GM12878 (cell line): ENCODE measurements at regions not wholly inside any gene's neighbourhood (a gene's known extent, or its start where the extent isn't known, plus 50 kb on each side); places are given as distances from the start of the nearest gene placed in this dataset.

Experiments
- ATAC-seq: fragments of 200-7000 bp; cut with Tn5 transposase; 3 replicates; pipeline ENCODE4 v1.9.1; 2020; ENCODE audit warnings: mild to moderate bottlenecking, moderate library complexity
- BruUV-seq: library from RNA; stranded (reverse); fragments of 400-500 nt; replicated peaks from 2 replicates; lab custom pipeline; 2021; lab: Mats Ljungman, UMichigan
- CTCF ChIA-PET: fragments of 300-600 bp; sonication (Branson Sonifier 250); formaldehyde crosslinking; extraction: SDS; loops from one replicate; lab custom pipeline; 2021; ENCODE audit warnings: inconsistent platforms; lab: Yijun Ruan, JAX
- POLR2A ChIA-PET: fragments of 350-600 bp; formaldehyde crosslinking; extraction: SDS; loops from one replicate; lab custom pipeline; 2021; ENCODE audit warnings: inconsistent platforms; lab: Charles Lee
- RAD21 ChIA-PET: fragments of 300-600 bp; sonication (Branson Sonifier 250); formaldehyde crosslinking; loops from one replicate; lab custom pipeline; 2023; ENCODE audit warnings: antibody characterized with exemption; ENCODE audit not compliant: unreplicated experiment; lab: Charles Lee
- SMC1A ChIA-PET: fragments of 300-600 bp; sonication (Branson Sonifier 250); formaldehyde crosslinking; loops from one replicate; lab custom pipeline; 2023; ENCODE audit not compliant: unreplicated experiment, uncharacterized antibody; lab: Charles Lee
- DNase-seq: peaks from one replicate; pipeline ENCODE4 v3.0.0-alpha.2; 2011; ENCODE audit warnings: low read depth, low spot score
- FAIRE-seq: peaks from 3 replicates; lab custom pipeline; 2011; peaks lifted over from hg19 to GRCh38; lab: Jason Lieb, UNC
- H2AFZ ChIP-seq: 2 replicates; pipeline ENCODE4 v1.6.0; 2011; ENCODE audit warnings: low read depth, low read length, control low read depth; ENCODE audit not compliant: control insufficient read depth
- H3K27ac ChIP-seq: 2 replicates; pipeline ENCODE4 v1.5.1; 2011; ENCODE audit warnings: control low read depth; ENCODE audit not compliant: control insufficient read depth, insufficient read depth
- H3K27me3 ChIP-seq, 2 experiments: replicated peaks in 1 of 2; 2 replicates each; pipeline versions ENCODE4 v1.6.0 to v1.6.1; 2011; ENCODE audit warnings: low read length in 1 of 2; ENCODE audit not compliant: control insufficient read depth in 2 of 2, insufficient read depth in 2 of 2
- H3K36me3 ChIP-seq, 2 experiments: 2 replicates each; pipeline ENCODE4 v1.5.1; 2011; ENCODE audit warnings: low read length in 1 of 2; ENCODE audit not compliant: control insufficient read depth in 2 of 2, insufficient read depth in 2 of 2
- H3K4me1 ChIP-seq: 2 replicates; pipeline ENCODE4 v1.6.1; 2011; ENCODE audit warnings: mild to moderate bottlenecking, low read length, moderate library complexity, mixed read lengths; ENCODE audit not compliant: control insufficient read depth, insufficient read depth
- H3K4me2 ChIP-seq: 2 replicates; pipeline ENCODE4 v1.6.0; 2011; ENCODE audit warnings: control low read depth; ENCODE audit not compliant: control insufficient read depth, insufficient read depth
- H3K4me3 ChIP-seq: fragments of 200-600 bp; sonication (generic); 2 replicates; pipeline ENCODE4 v1.5.1; 2016
- H3K79me2 ChIP-seq: 2 replicates; pipeline ENCODE4 v1.6.0; 2011; ENCODE audit warnings: low read length; ENCODE audit not compliant: control insufficient read depth, insufficient read depth
- H3K9ac ChIP-seq: 2 replicates; pipeline ENCODE4 v1.8.0; 2011; ENCODE audit warnings: low read length, control low read depth, mixed read lengths; ENCODE audit not compliant: control insufficient read depth, insufficient read depth
- H3K9me3 ChIP-seq: replicated peaks from 3 replicates; pipeline ENCODE4 v1.5.1; 2011; ENCODE audit warnings: mild to moderate bottlenecking, low read length; ENCODE audit not compliant: control insufficient read depth, insufficient read depth
- H4K20me1 ChIP-seq: 2 replicates; pipeline ENCODE4 v1.6.0; 2011; ENCODE audit not compliant: control insufficient read depth, insufficient read depth
- EP300 ChIP-seq, 2 experiments: fragments of 150-350 bp in 1 of 2; IDR thresholded peaks; 2 replicates each; pipeline ENCODE4 v1.6.1; 2011 to 2012; ENCODE audit warnings: low read depth in 2 of 2, low read length in 2 of 2, borderline replicate concordance in 1 of 2, improper control_type of control experiment in 1 of 2, inconsistent platforms in 1 of 2; ENCODE audit not compliant: control insufficient read depth in 1 of 2
- FOXM1 ChIP-seq: IDR thresholded peaks from 2 replicates; pipeline ENCODE4 v1.6.1; 2012; ENCODE audit warnings: low read depth, mild to moderate bottlenecking, inconsistent platforms, low read length, moderate library complexity
- HSF1 ChIP-seq: fragments of 150-350 bp; IDR thresholded peaks from 2 replicates; pipeline ENCODE4 v1.6.1; 2014; ENCODE audit warnings: mild to moderate bottlenecking, low read depth, low read length
- IRF4 ChIP-seq: IDR thresholded peaks from 2 replicates; pipeline ENCODE4 v1.6.1; 2011; ENCODE audit warnings: low read depth, low read length
- MLLT1 ChIP-seq: fragments of 450-650 bp; IDR thresholded peaks from 2 replicates; pipeline ENCODE4 v1.6.1; 2016; ENCODE audit warnings: mild to moderate bottlenecking
- NKRF ChIP-seq: fragments of 450-650 bp; conservative IDR thresholded peaks from 2 replicates; pipeline ENCODE4 v1.6.1; 2017; ENCODE audit warnings: mild to moderate bottlenecking, moderate library complexity
- SPI1 ChIP-seq: IDR thresholded peaks from 2 replicates; pipeline ENCODE4 v1.6.1; 2011; ENCODE audit warnings: low read depth, mild to moderate bottlenecking, low read length, moderate library complexity, borderline replicate concordance; ENCODE audit not compliant: insufficient read depth
- ZZZ3 ChIP-seq: IDR thresholded peaks from 2 replicates; pipeline ENCODE4 v1.6.1; 2011; ENCODE audit warnings: low read depth; ENCODE audit not compliant: control insufficient read depth, insufficient read length
- WGBS: methylation state at CpG from one replicate; pipeline ENCODE4 v1.1.6; 2016; ENCODE audit warnings: low lambda C conversion rate; ENCODE audit not compliant: insufficient replicate concordance, insufficient coverage; ENCODE audit errors: missing lambda C conversion rate; 5-methylcytosine and 5-hydroxymethylcytosine counted together
- in situ Hi-C: fragments of 300-500 bp; cut with MboI; formaldehyde crosslinking; loops from 9 replicates; pipeline ENCODE4 v1.14.3; 2018; ENCODE audit warnings: mixed read lengths
- intact Hi-C: fragments of 100-400 bp; cut with micrococcal nuclease; formaldehyde crosslinking; loops from one replicate; pipeline ENCODE4 v1.14.2; 2022; ENCODE audit not compliant: unreplicated experiment
- TF ChIP-seq, protein P1 (sequence below): fragments of 150-350 bp; IDR thresholded peaks from 2 replicates; pipeline ENCODE4 v1.6.1; 2016; ENCODE audit warnings: low read depth, low read length
- TF ChIP-seq, protein P2 (sequence below): fragments of 450-650 bp; IDR thresholded peaks from 2 replicates; pipeline ENCODE4 v1.6.1; 2018; ENCODE audit warnings: mild to moderate bottlenecking, low read depth, moderate library complexity; ENCODE audit not compliant: partially characterized antibody

DNA sequence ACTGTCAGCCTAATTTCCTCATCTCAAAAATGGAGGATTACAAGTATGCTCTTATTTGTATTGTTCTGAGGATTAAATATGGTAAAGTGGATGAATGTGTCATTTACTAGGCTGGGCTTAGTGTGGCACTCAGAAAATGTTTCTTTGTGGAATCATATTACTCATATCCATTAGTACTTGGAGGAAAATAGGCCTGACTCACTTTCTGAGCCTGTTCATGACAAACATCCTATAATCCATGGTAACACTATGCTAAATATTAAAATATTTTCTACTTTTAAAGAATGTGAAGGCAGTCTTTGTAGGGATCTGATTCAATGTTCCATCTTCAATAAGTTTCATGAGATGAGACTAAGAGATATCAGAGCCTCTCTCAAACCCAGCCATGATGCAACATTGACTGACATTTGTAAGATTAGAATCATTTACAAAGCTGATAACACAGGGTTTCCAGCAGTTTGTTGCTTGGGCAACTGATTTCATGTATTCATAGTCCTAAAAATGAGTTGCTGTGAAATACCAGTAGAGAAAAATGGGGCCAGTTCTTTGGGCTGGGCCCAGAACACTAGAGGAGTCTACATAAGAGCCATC, 1048.5 kb downstream of the NTRK3 start (continued):
- TF ChIP-seq, protein P1, sequence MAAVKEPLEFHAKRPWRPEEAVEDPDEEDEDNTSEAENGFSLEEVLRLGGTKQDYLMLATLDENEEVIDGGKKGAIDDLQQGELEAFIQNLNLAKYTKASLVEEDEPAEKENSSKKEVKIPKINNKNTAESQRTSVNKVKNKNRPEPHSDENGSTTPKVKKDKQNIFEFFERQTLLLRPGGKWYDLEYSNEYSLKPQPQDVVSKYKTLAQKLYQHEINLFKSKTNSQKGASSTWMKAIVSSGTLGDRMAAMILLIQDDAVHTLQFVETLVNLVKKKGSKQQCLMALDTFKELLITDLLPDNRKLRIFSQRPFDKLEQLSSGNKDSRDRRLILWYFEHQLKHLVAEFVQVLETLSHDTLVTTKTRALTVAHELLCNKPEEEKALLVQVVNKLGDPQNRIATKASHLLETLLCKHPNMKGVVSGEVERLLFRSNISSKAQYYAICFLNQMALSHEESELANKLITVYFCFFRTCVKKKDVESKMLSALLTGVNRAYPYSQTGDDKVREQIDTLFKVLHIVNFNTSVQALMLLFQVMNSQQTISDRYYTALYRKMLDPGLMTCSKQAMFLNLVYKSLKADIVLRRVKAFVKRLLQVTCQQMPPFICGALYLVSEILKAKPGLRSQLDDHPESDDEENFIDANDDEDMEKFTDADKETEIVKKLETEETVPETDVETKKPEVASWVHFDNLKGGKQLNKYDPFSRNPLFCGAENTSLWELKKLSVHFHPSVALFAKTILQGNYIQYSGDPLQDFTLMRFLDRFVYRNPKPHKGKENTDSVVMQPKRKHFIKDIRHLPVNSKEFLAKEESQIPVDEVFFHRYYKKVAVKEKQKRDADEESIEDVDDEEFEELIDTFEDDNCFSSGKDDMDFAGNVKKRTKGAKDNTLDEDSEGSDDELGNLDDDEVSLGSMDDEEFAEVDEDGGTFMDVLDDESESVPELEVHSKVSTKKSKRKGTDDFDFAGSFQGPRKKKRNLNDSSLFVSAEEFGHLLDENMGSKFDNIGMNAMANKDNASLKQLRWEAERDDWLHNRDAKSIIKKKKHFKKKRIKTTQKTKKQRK: no peak
- no peak for TF ChIP-seq NKRF

- no peaks in the 10 kb centered on the region for H3K27me3 ChIP-seq
- no peaks in the 10 kb centered on the region for H3K9me3 ChIP-seq
- ChIA-PET RAD21 (no interaction called here), SMC1A (no interaction called here), POLR2A (no interaction called here), CTCF (interaction anchor here (0.6 kb wide), 1 partner anchor 1069 kb away, joined by 3 read pairs; no protein-coding TSS in a partner anchor)
- H3K4me1 ChIP-seq: no peaks in the 10 kb centered on the region
- H3K27ac ChIP-seq: no peak overlapping the region
- intact Hi-C loops (no loop called here), in situ Hi-C loops (no loop called here)
- H3K79me2 ChIP-seq: no peaks in the 10 kb centered on the region
- WGBS: 21% methylated on average over 2 of the region's 2 CpGs
- H3K9ac ChIP-seq: no peak overlapping the region
- ATAC-seq (no peak), FAIRE-seq (no peak), DNase-seq (no peak)
- no peaks in the 10 kb centered on the region for H4K20me1 ChIP-seq
- no peak overlapping the region for H3K4me3 ChIP-seq
- no TSS peak for BruUV-seq
- H3K4me2 ChIP-seq: no peak overlapping the region
- no peaks in the 10 kb centered on the region for H3K36me3 ChIP-seq
- H2AFZ ChIP-seq: no peak overlapping the region
- no peak for TF ChIP-seq FOXM1
- TF ChIP-seq EP300 (IDR thresholded peaks at IDR 0.05; ENCODE audit: borderline replicate concordance in 1 of 2, control insufficient read depth in 1 of 2, low read depth in 2 of 2, low read length in 2 of 2): no peak
- no peak for TF ChIP-seq MLLT1
- TF ChIP-seq ZZZ3: no peak
- TF ChIP-seq, protein P2, sequence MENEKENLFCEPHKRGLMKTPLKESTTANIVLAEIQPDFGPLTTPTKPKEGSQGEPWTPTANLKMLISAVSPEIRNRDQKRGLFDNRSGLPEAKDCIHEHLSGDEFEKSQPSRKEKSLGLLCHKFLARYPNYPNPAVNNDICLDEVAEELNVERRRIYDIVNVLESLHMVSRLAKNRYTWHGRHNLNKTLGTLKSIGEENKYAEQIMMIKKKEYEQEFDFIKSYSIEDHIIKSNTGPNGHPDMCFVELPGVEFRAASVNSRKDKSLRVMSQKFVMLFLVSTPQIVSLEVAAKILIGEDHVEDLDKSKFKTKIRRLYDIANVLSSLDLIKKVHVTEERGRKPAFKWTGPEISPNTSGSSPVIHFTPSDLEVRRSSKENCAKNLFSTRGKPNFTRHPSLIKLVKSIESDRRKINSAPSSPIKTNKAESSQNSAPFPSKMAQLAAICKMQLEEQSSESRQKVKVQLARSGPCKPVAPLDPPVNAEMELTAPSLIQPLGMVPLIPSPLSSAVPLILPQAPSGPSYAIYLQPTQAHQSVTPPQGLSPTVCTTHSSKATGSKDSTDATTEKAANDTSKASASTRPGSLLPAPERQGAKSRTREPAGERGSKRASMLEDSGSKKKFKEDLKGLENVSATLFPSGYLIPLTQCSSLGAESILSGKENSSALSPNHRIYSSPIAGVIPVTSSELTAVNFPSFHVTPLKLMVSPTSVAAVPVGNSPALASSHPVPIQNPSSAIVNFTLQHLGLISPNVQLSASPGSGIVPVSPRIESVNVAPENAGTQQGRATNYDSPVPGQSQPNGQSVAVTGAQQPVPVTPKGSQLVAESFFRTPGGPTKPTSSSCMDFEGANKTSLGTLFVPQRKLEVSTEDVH: no peak
- no peak for TF ChIP-seq IRF4
- TF ChIP-seq HSF1: no peak
- TF ChIP-seq SPI1: no peak
These were observed 1049.3 kb downstream of the NTRK3 start for GRCh38 chr15:87207251-87207650.
